ENCODE measurements at regions not wholly inside any gene's neighbourhood (a gene's known extent, or its start where the extent isn't known, plus 50 kb on each side); places are given as distances from the start of the nearest gene placed in this dataset.
"Not testable (repeated sequence)": the region's sequence is repeated elsewhere in the genome, so short reads cannot be mapped to it uniquely, and the experiment has no call there.

DNA sequence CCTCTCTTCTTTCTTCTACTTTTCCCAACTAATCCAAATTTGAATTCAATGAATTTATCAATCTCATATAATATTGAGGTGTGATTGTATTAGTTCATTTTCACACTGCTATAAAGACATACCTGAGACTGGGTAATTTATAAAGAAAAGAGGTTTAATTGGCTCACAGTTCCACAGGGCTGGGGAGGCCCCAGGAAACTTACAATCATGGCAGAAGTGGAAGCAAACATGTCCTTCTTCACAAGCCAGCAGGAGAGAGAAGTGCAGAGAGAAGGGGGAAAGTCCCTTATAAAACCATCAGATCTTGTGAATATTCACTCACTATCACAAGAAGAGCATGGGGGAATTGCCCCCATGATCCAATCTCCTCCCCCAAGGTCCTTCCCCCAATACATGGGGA is 667.0 kb upstream of the ANKRD30A start:
- TF ChIP-seq, protein P1, sequence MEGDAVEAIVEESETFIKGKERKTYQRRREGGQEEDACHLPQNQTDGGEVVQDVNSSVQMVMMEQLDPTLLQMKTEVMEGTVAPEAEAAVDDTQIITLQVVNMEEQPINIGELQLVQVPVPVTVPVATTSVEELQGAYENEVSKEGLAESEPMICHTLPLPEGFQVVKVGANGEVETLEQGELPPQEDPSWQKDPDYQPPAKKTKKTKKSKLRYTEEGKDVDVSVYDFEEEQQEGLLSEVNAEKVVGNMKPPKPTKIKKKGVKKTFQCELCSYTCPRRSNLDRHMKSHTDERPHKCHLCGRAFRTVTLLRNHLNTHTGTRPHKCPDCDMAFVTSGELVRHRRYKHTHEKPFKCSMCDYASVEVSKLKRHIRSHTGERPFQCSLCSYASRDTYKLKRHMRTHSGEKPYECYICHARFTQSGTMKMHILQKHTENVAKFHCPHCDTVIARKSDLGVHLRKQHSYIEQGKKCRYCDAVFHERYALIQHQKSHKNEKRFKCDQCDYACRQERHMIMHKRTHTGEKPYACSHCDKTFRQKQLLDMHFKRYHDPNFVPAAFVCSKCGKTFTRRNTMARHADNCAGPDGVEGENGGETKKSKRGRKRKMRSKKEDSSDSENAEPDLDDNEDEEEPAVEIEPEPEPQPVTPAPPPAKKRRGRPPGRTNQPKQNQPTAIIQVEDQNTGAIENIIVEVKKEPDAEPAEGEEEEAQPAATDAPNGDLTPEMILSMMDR (IDR thresholded peaks at IDR 0.05; ENCODE audit: low read depth, low read length), result not testable (repeated sequence)
- TF ChIP-seq, protein P2, sequence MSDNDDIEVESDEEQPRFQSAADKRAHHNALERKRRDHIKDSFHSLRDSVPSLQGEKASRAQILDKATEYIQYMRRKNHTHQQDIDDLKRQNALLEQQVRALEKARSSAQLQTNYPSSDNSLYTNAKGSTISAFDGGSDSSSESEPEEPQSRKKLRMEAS (IDR thresholded peaks at IDR 0.05; ENCODE audit: low read depth, low read length), result not testable (repeated sequence)
- TF ChIP-seq POLR2A (IDR thresholded peaks at IDR 0.05; ENCODE audit: extremely low read depth, insufficient read length); MYC (IDR thresholded peaks at IDR 0.05; ENCODE audit: low read depth, low read length): not testable (repeated sequence)
